SU-DHL-6 (cell line): ENCODE measurements at regions not wholly inside any gene's neighbourhood (a gene's known extent, or its start where the extent isn't known, plus 50 kb on each side); places are given as distances from the start of the nearest gene placed in this dataset.

Experiments
- H2AFZ ChIP-seq: fragments of 200-600 bp; sonication (generic); 2 replicates; pipeline ENCODE4 v1.6.1; 2014; ENCODE audit warnings: low read depth, mild to moderate bottlenecking, moderate library complexity, mixed read lengths, antibody characterized with exemption, low read length; ENCODE audit not compliant: severe bottlenecking
- H3F3A ChIP-seq: fragments of 200-600 bp; shearing (Covaris generic); 2 replicates; pipeline ENCODE4 v1.6.0; 2016; ENCODE audit warnings: antibody characterized with exemption, mild to moderate bottlenecking; ENCODE audit not compliant: insufficient read depth
- H3K27ac ChIP-seq: fragments of 200-600 bp; sonication (generic); 2 replicates; pipeline ENCODE4 v1.5.1; 2016; ENCODE audit warnings: low read depth, mild to moderate bottlenecking, low read length, moderate library complexity, mixed read lengths
- H3K27me3 ChIP-seq: fragments of 200-600 bp; sonication (generic), shearing (Covaris generic); 2 replicates; pipeline ENCODE4 v1.6.0; 2014; ENCODE audit warnings: mild to moderate bottlenecking, low read length
- H3K36me3 ChIP-seq: fragments of 200-600 bp; sonication (generic); 2 replicates; pipeline ENCODE4 v1.6.1; 2014; ENCODE audit warnings: mild to moderate bottlenecking, low read length, mixed read lengths
- H3K4me2 ChIP-seq: fragments of 300-600, 200-600 bp; shearing (Covaris generic), sonication (generic); 2 replicates; pipeline ENCODE4 v1.6.0; 2014; ENCODE audit warnings: low read length, low read depth, mild to moderate bottlenecking; ENCODE audit not compliant: poor library complexity, severe bottlenecking
- H3K4me3 ChIP-seq: fragments of 200-600 bp; sonication (generic); 2 replicates; pipeline ENCODE4 v1.5.1; 2014; ENCODE audit warnings: antibody characterized with exemption, low read length, mild to moderate bottlenecking, mixed read lengths; ENCODE audit not compliant: insufficient read depth, poor library complexity, severe bottlenecking
- H3K79me2 ChIP-seq: fragments of 200-600 bp; sonication (generic); 2 replicates; pipeline ENCODE4 v1.6.1; 2014; ENCODE audit warnings: mild to moderate bottlenecking, low read length, moderate library complexity; ENCODE audit not compliant: insufficient read depth
- H3K9ac ChIP-seq: fragments of 200-600 bp; sonication (generic); 2 replicates; pipeline ENCODE4 v1.7.0; 2014; ENCODE audit warnings: mild to moderate bottlenecking, low read length
- H3K9me2 ChIP-seq: fragments of 200-600 bp; sonication (generic); replicated peaks from 2 replicates; pipeline ENCODE4 v1.6.1; 2014; ENCODE audit warnings: low read length; ENCODE audit not compliant: insufficient read depth
- H3K9me3 ChIP-seq: fragments of 200-600 bp; sonication (generic); 2 replicates; pipeline ENCODE4 v1.6.1; 2014; ENCODE audit warnings: low read length, mixed read lengths; ENCODE audit not compliant: insufficient read depth
- H4K20me1 ChIP-seq: fragments of 200-600 bp; sonication (generic); 2 replicates; pipeline ENCODE4 v1.6.1; 2014; ENCODE audit warnings: low read depth, mild to moderate bottlenecking, antibody characterized with exemption, low read length, moderate library complexity, mixed read lengths
- EZH2phosphoT487 ChIP-seq: fragments of 200-600 bp; sonication (generic), shearing (Covaris generic); conservative IDR thresholded peaks from 2 replicates; pipeline ENCODE4 v1.6.1; 2018; ENCODE audit warnings: mild to moderate bottlenecking, antibody characterized with exemption, low read length, moderate library complexity, mixed read lengths
- TF ChIP-seq, protein P1 (sequence below): fragments of 200-600 bp; sonication (generic); IDR thresholded peaks from one replicate; pipeline ENCODE4 v1.5.1; 2017; ENCODE audit warnings: antibody characterized with exemption, mild to moderate bottlenecking, low read length, moderate library complexity; ENCODE audit not compliant: insufficient read depth, poor library complexity, severe bottlenecking

- Histone ChIP-seq H3K36me3 (no peaks in the 10 kb centered on the region), H3K27ac (no peak overlapping the region), H4K20me1 (no peaks in the 10 kb centered on the region), H3K27me3 (no peaks in the 10 kb centered on the region), H3K79me2 (no peaks in the 10 kb centered on the region), H3K9me3 (no peaks in the 10 kb centered on the region), H3K9me2 (no peaks in the 10 kb centered on the region), H2AFZ (no peak overlapping the region), H3F3A (no peaks in the 10 kb centered on the region), H3K9ac (no peak overlapping the region), H3K4me3 (no peak overlapping the region), H3K4me2 (no peak overlapping the region)
- TF ChIP-seq EZH2phosphoT487: no peak
- TF ChIP-seq, protein P1, sequence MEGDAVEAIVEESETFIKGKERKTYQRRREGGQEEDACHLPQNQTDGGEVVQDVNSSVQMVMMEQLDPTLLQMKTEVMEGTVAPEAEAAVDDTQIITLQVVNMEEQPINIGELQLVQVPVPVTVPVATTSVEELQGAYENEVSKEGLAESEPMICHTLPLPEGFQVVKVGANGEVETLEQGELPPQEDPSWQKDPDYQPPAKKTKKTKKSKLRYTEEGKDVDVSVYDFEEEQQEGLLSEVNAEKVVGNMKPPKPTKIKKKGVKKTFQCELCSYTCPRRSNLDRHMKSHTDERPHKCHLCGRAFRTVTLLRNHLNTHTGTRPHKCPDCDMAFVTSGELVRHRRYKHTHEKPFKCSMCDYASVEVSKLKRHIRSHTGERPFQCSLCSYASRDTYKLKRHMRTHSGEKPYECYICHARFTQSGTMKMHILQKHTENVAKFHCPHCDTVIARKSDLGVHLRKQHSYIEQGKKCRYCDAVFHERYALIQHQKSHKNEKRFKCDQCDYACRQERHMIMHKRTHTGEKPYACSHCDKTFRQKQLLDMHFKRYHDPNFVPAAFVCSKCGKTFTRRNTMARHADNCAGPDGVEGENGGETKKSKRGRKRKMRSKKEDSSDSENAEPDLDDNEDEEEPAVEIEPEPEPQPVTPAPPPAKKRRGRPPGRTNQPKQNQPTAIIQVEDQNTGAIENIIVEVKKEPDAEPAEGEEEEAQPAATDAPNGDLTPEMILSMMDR: no peak
Observed at GRCh38 chr6:6924708-6925107, 183.1 kb upstream of the RREB1 start.

GRCh38 chr6:6925391-6926164 is 182.2 kb upstream of the RREB1 start:
- no peak for TF ChIP-seq EZH2phosphoT487
- no peaks in the 10 kb centered on the region for H3K27me3 ChIP-seq
- no peak overlapping the region for H3K4me2 ChIP-seq
- no peak overlapping the region for H3K9ac ChIP-seq
- H3K9me2 ChIP-seq: no peaks in the 10 kb centered on the region
- H3F3A ChIP-seq: no peaks in the 10 kb centered on the region
- H2AFZ ChIP-seq: no peak overlapping the region
- H3K27ac ChIP-seq: no peak overlapping the region
- no peaks in the 10 kb centered on the region for H3K36me3 ChIP-seq
- H3K9me3 ChIP-seq: no peaks in the 10 kb centered on the region
- H4K20me1 ChIP-seq: no peaks in the 10 kb centered on the region
- H3K79me2 ChIP-seq: no peaks in the 10 kb centered on the region
- no peak overlapping the region for H3K4me3 ChIP-seq

GRCh38 chr6:6926856-6927255 is 180.9 kb upstream of the RREB1 start:
- Histone ChIP-seq H2AFZ (no peak overlapping the region), H3F3A (no peaks in the 10 kb centered on the region), H3K4me3 (no peak overlapping the region), H3K4me2 (no peak overlapping the region), H3K79me2 (no peaks in the 10 kb centered on the region), H4K20me1 (no peaks in the 10 kb centered on the region), H3K9me3 (no peaks in the 10 kb centered on the region), H3K27ac (no peak overlapping the region), H3K27me3 (no peaks in the 10 kb centered on the region), H3K36me3 (no peaks in the 10 kb centered on the region), H3K9ac (no peak overlapping the region), H3K9me2 (no peaks in the 10 kb centered on the region)
- TF ChIP-seq, protein P1: no peak
- TF ChIP-seq EZH2phosphoT487: no peak
